LHCN-M2 (cell line): ENCODE measurements at regions not wholly inside any gene's neighbourhood (a gene's known extent, or its start where the extent isn't known, plus 50 kb on each side); places are given as distances from the start of the nearest gene placed in this dataset.
"Not testable (repeated sequence)": the region's sequence is repeated elsewhere in the genome, so short reads cannot be mapped to it uniquely, and the experiment has no call there.

ENCODE experiments used
- DNase-seq: peaks from one replicate; pipeline ENCODE4 v3.0.0-alpha.2; 2012; ENCODE audit warnings: low read depth

DNA sequence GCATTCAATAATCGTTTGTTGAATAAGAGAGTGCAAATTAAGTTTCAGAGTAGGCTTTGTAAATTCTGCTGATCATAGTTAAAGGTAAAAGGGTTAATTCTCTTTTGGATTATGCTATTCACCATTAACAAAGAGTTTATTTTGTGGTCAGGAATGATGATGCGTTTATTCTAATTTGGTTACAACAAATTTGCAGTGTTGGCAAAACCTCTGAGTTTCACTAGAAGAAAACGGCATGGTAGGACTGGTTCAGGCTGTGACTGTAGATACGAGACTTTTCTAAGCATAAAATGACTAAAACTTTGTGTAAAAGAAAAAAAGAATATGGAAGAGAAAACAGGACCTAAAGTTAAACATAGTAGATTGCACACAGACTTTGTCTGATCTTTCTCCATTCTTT, 234.7 kb downstream of the TLR4 start:
- no peak for DNase-seq

DNA sequence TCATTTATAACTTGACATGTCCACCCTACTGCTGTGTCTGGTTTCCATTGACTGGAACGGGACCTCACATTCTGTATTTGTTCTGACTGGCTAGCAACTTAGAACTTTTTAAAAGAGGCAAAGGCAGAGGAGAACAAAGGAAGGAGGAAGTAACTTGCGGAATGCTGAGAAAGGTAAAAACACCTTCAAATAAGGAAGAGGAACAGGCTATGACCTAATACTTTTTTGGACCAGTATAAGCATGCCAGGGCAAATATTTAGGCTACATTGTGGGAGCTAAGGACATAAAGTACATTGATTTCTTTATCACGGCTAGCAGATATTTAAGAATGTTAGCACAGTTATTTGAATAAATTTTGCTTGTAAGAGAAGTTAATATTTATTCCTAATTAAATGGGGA, 240.5 kb downstream of the TLR4 start:
- not testable (repeated sequence) for DNase-seq

DNA sequence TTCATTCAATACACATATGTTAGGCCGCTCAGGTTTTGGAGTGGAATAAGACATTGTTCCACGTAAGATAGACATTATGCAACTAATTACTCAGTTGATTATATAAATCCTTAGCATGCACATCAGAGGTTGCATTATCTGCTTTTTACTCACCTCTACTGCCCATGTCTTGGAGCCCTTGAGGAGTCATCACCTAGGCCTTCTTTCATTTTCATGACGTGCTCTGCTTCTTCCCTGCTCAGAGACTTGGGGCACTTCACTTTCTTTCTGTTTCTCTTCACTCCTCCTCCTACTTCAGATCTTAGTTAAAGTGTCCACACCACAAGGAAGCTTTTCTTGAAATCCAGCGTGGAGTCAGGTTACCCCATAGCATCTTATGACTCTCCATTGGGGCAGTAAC, 241.1 kb downstream of the TLR4 start:
- DNase-seq = no peak

DNA sequence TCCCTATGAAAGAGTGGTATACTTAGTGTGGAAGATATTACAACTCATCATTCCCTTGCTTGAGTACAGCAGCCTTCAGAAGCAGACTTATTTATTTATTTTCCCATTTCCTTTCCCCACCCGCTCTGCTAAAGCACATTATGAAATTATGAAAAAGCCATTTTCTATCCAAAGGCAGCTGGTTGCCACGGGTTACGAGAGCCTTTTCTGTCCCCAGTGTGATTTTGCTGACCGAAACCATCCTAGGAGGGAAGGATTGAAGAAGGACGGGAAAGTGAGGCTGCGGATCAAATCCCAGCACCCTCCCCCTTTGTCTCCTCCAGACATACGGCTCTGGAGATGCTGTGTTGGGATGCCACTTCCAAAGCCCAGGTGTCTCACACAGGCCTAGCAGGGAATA, 246.9 kb downstream of the TLR4 start:
- DNase-seq = no peak

DNA sequence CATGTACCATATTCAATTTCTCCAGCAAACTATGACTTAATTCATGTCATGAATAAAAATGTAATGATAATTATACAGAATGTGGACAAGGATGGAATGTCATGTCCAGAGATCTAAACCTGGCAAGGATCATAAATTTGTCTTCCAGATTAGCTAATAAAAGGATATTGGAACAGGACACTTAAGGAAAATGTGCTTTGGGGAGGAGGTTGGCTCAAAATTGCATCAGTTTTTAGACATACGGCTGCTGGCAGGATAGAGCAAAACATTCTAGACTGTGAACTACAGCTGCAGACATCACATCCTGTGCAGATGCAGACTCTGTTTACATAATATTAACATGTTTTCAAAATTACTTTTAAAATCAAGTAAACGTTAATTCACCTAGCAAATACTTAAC, 248.4 kb downstream of the TLR4 start:
- no peak for DNase-seq

DNA sequence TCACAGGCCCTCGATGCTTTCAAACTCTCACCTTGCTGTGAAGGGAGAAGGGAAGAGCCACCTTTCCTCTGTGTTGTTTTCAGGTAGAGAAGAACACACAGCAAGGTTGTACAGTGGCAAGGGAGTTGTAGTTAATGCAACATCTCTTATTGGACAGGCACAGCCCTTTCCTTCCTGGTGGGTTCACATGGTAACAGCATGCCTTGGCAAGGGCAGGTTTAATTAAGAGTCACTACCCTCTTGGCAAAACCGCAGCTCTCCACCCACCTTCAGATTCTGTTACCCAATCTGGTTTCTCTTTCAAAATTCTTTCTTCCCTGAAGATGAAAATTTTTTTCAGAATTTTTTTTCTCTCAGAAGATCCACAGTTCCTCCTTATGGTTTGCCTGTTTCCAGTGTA, 253.1 kb downstream of the TLR4 start:
- DNase-seq = no peak

DNA sequence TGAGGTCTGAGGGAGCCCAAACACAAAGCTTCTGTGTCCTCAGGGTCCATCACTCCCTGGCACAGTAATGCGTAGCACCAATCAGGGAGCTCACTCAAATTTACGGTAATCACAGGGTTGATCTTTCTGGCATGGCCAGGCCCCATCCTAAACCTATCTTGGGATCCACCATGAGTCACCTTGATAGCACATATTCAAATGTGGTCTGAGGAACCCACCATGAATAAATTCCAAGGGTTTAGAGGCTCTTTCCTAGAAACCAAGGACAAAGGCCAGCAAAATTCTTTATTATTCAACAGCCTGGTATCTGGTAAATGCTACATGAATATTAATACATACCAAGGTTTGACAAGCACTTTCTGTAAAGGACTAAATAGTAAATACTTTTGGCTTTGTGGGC, 254.5 kb downstream of the TLR4 start:
- no peak for DNase-seq

DNA sequence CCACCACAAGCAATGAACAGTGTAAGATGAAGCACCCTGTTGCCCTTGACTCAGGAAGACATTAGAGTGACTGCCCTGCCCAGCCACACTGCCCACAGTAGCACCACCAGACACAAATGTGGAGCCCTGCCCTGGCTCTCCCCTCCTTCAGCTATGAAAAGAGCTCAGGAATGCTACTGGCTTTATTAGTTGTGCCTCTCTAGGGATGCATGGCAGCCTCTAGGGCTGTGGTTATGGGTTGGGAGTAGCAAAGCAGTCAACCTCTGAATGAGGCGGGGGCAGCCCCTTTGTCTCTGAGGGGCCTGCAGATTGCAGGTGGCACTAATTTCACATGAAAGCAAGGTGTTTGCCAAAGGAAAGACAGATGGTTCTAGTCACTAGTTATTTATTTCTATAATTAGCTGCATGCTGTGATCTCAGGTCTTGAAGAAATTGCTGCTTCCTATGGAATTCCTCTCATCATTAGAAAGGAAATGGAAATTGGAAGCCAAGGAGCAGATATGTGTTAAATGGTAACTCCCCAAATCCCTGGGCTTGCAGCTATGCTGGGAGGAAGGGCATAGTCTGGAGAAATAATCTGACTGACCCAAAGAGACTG, 259.4 kb downstream of the TLR4 start:
- no peak for DNase-seq

DNA sequence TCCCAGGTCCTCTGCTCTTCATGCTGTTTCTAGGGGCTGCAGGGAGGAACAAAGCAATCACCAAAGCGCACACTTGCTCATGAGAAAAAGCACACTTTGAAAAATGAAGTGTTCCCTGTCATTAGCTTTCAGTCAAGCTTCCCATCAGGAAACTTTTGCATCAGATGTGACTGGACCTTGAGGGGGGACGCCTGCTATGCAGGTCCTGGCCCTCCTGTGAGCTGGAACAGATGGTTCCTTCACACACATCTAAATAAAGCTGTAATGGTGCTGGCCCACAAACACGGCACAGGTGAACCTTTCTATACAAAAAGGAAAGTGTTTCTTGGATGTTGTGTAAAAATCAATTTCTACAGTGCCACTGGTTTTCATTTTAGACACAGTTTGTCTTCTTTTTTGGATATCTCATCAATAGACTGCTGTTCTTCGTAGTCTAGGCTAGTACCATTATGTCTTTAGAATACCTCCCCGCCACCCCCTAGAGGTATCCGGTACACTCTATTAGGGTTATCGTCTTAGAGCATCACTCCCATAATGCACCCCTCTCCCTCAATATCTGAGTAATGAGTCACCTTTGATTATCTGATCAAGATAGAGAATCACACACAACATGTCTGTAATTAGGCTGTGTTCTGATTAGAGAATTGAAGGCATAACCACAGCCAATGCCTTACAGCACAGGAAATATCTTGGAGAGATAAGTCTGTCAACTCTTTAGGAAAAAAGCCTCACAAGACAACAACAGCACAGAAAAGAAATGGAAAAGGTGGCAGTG, 266.3 kb downstream of the TLR4 start:
- no peak for DNase-seq

DNA sequence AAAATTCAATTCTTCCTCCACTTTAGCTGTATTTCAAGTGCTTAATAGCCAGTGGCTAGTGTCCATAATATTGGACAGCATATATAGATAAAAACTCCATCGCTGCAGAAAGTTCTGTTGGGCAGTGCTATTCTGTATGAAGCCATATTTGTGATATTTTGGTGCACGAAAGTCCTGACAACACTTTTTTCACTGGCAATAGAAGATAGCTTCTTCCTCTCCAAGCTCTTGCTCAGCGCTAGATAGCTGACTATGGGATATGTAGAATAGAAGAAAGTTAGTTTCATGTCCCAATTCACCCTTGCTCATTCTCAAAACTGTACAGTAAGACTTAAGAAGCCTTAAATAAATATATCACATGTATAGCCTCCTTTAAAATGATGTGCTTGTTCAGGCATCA, 269.9 kb downstream of the TLR4 start:
- no peak for DNase-seq

DNA sequence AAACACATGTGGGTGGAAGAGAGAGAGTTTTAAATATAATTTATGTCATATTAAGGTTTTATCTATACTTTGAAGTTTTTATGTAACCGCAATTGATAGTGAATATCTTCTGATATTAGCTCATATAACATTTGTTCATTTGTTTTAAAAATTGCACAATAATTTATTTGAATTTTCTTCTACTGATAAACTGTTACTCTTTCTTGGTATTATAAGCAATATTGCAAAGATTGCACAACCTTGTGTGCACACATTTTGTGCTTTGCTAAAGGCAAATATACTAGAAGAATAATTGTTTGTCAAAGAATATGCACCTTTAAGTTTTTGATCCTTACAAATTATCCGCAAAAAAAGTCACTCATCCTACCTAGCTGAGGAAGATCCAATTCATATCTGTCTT, 275.7 kb downstream of the TLR4 start:
- no peak for DNase-seq

DNA sequence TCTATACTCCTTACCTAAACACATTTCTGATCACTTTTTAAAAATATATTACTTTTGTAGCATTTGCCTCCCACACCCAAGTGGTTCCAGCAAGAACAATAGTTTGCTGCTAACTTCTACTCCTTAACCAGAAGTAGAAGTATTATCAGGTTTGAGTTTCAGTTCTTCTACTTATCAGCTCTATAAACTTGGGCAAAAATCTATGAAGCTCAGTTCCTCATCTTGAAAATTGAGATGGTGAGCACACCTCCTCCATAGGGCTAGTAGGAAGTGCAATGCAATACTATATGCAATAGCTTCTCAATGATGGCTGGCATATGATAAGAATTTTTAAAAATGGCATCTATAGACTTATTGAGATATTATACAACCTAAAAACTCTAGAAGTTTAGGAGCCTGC, 283.7 kb downstream of the TLR4 start:
- no peak for DNase-seq

DNA sequence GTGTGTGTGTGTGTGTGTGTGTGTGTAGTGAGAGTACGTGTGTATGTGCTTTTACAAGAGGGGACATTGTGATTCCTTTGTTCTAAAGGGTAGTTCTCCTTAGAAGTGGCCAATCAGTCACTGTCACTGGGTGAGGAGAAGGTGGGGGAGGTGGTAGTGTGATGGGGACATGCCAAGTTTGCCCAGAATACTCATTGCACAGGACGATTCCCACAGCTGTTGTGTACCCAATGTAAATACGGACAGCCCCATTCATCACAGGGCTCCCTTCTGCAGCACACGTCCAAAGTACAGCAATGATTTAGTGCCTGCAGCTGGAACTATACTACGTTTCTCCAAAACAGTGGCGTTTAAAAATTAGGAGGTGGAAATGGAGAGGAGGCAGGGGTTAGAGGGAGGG, 287.8 kb downstream of the TLR4 start:
- peak; percentile 4 for DNase-seq

DNA sequence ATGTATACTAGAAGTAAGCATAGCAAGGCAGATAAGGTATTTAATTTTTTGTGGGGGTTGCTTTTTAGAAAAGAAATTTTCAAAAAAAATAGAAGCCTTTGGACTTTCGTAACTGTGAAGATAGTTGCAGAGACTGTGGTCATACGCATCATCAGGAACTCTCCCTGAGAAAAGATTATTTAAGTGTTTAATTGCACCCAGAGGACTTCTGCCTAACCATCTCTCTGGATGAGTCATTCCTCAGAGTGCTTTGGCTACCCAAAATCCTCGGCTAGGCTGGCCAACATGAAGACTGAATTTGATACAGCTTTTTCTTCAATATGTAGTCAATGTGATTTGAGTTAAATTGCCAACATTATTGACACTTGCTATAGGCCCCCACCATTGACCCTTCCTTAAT, 296.4 kb downstream of the TLR4 start:
- DNase-seq = peak; percentile 67

DNA sequence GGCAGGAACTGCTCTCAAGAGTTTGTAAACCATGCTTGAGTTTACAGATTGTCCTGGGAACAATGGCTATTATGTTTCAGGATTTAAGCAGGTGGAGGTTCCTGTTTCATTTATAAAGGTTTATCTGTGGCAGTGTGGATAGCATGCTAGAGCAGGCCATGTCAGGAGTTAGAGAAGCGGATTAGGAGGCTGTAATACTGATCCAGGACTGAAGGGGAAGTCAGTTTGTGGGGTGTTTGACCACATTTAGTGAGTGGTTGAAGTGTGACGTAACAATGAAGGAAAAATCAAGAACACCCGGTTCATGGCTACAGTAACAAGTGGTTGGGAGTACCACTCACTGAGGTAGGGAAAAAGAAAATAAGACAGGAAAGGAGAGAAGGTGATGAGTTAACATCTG, 299.0 kb downstream of the TLR4 start:
- DNase-seq = no peak

DNA sequence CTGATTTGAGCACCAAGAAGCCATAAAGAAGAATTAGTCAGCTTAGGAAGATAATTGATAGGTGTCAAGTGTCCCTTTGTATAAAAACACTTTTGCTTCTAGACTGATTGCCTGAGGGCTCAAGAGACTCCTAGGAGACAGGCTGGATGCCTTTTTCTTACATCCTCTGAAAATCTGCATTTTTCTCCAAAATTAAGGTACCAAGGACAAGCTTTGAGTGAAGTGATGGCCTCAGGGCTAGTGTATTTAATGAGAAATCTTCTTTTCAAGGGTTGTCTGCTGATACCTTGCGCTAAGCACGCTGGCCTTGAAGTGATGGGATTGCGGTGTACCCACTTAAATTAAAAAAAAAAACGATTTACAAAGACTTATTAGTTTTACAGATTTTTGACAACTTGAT, 304.0 kb downstream of the TLR4 start:
- DNase-seq = no peak

DNA sequence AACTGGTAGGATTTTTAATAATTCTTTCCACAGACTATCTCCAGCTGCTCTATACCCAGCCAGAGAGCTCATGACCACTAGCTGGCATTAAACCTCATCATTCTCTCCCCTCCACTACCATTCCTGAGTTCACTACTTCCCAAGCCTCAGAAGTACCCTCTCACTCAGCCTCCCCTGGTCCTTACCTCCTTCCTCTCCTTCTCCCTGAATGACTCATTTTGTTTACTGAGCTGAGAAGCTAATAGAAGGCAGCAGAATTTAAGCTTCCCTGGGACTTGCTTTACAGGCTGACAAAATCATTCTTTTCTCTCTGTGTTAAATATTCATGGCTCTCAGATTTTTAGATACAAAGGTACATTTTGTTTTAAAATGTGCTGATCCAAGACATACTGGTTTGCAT, 305.4 kb downstream of the TLR4 start:
- no peak for DNase-seq

DNA sequence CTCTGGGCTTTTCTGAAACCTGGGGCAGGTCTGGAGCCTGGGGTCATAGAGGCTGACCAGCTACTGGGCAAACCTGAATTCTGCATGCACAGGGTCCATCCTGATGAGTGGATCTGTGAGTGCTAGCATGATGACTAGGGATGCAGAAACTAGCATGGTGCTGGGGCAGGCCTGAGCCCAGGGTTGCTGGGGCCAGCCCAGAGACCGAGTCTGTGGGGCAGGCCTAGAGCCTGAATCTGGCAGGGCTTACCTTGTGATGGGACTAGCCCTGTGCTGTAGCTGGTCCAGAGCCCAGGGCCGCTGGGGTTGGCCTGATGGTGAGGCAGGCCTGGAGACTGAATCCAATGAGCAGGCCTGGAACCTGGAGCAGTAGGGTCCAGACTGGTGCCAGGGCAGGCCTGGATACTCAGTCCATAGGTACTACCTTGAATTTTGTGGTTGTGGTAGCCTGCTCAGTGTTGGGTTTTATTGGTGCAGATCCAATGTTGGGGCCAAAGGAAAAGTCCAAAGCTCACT, 313.5 kb downstream of the TLR4 start:
- DNase-seq = no peak

DNA sequence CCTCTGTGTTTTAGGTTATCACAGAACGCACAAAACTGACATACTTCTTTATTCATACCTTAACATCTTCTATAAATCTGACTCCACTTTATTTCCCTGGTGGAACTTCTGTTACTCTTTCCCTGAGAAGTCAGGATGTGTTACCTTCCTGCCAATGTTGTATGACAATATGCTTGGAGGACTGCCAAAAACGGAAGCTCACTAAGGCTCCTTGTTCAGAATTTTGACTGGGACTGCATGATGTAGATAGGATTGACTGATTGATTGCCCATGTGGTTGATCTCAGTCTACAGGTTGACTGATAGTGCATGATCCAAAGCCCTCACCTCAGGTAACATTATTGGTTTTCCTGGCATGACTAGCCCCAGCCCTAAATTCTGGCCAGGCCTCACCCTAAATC, 319.4 kb downstream of the TLR4 start:
- no peak for DNase-seq

DNA sequence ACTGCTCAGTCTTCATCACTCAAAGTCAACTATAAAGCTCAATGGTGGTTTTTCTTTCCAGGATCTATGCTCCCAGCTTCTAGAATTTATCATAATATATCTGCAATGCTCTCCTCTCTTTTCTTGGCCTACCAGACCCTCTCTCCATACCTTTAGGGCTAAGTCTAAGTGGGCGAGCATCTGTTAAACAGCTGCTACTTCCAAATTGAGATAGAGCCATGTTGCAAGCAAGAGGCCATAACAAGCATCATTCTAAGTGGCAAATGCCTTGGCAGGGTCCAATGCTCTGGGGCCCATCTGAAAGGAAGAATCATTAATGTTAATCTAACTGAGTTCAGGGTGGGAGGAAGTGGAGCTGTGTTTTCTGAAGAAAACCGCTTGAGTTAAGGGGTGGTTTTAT, 324.0 kb downstream of the TLR4 start:
- no peak for DNase-seq

DNA sequence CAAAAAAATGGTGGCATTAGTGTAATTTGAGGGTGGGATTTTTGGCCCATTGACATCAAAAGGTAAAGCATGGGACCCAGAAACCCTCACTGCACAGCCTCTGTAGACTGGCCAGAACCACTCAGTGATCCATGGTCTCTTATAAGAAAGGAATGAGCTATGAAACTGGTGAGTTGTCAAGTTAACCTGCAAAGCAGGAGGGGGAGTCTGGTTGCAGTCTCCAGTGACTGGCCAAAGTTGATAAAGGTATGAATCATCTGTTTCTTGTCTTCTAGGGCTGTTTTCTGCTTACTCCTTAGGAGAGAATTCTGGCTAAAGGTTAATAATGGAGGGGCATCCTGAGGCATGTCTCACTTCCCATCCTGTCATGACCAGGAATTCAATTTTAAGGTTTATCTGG, 325.2 kb downstream of the TLR4 start:
- DNase-seq = no peak

DNA sequence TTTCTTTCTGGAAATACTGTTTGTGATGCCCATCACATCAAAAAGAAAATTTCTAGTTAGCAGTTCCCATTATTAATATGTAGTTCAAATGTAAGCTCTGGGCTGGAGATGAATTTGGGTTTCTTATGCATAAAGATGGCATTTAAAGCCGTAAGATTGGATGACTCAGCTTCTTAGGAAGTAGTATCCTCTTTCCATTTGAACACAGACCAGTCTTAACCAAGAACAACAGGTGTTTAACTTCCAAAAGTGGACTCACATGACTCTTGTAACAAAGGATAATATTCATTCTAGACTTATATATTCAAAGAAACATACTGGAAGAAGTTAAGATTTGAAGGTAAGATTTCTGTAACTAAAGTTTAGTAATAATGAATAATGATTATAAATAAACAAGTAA, 330.5 kb downstream of the TLR4 start:
- peak; percentile 20 for DNase-seq

DNA sequence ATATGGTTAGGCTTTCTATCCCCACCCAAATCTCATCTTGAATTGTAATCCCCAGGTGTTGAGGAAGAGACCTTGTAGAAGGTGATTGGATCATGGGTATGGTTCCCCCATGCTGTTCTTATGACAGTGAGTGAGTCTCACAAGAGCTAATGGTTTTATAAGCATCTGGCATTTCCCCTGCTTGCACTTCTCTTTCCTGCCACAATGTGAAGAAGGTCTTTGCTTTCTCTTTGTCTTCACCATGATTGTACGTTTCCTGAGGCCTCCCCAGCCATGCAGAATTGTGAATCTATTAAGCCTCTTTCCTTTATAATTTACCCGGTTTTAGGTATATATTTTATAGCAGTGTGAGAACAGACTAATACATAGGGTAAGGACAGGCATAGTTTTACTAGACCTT, 334.5 kb downstream of the TLR4 start:
- DNase-seq = no peak

DNA sequence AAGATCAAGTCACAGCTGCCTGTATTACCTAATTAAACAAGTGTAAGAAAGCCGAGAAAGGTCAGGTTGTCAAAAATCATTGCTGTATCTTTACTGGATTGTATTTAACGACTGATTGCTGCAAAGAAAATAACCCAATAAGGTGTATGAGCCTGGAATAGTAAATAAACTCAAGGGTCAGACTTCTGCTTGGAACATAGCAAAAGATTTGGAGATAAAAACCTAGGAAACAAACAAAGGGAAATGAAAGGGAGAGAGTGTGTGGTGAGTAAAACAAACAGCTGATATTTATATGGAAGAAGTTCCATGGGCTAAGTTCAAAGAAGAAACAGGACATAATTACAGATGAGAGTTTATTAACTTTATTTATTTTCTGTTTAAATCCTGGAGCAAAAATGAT, 354.0 kb downstream of the TLR4 start:
- no peak for DNase-seq
